ENCODE measurements at regions not wholly inside any gene's neighbourhood (a gene's known extent, or its start where the extent isn't known, plus 50 kb on each side); places are given as distances from the start of the nearest gene placed in this dataset.

GRCh38 chr14:43012817-43013216, 1406.1 kb downstream of the LRFN5 start:
- TF ChIP-seq POLR2A (IDR thresholded peaks at IDR 0.05) (no peak), CTCF (IDR thresholded peaks at IDR 0.05) (no peak)

Measured in thyroid gland (tissue), 4 donors.